Pancreas (tissue), 10 donors: ENCODE measurements at regions not wholly inside any gene's neighbourhood (a gene's known extent, or its start where the extent isn't known, plus 50 kb on each side); places are given as distances from the start of the nearest gene placed in this dataset.

Source experiments
- ATAC-seq, 4 donors: fragments of 200-7000 bp; cut with Tn5 transposase; one replicate each; pipeline versions ENCODE4 v1.8.0 to v1.9.1; 2020; ENCODE audit warnings: mild to moderate bottlenecking in 4 of 4, moderate library complexity in 4 of 4
- DNase-seq, 6 donors: peaks; one replicate each; pipeline ENCODE4 v3.0.0-alpha.2; 2020
- FAIRE-seq: peaks from 2 replicates; lab custom pipeline; 2012; peaks lifted over from hg19 to GRCh38; lab: Jason Lieb, UNC
- H3K27ac ChIP-seq, 4 donors: fragments of 200-600 bp; sonication (generic); 1 replicate in 3 of 4; 2 replicates in 1 of 4; pipeline versions ENCODE4 v1.5.0 to v1.8.0; 2020
- H3K27me3 ChIP-seq, 4 donors: fragments of 200-600 bp; one replicate each; pipeline ENCODE4 v1.8.0; 2021
- H3K36me3 ChIP-seq, 3 donors: fragments of 200-600 bp; sonication (generic) in 1 of 3; one replicate each; pipeline versions ENCODE4 v1.5.0 to v1.8.0; 2020 to 2021
- H3K4me1 ChIP-seq, 3 donors: fragments of 200-600 bp; one replicate each; pipeline ENCODE4 v1.8.0; 2021
- H3K4me3 ChIP-seq, 4 donors: fragments of 200-600 bp; sonication (generic) in 2 of 4; one replicate each; pipeline versions ENCODE4 v1.5.0 to v1.8.0; 2020 to 2021
- H3K9me3 ChIP-seq, 4 donors: fragments of 200-600 bp; one replicate each; pipeline ENCODE4 v1.8.0; 2021
- WGBS, 2 donors: extraction: QIAGEN DNeasy Blood & Tissue Kit; methylation state at CpG; one replicate each; pipeline ENCODE4 v1.1.7; 2013; 5-methylcytosine and 5-hydroxymethylcytosine counted together
- intact Hi-C, 3 donors: fragments of 100-400 bp; cut with DNase I; formaldehyde crosslinking; loops; one replicate each; pipeline versions ENCODE4 v1.11.1 to v1.14.2; 2022
- TF ChIP-seq, protein P1 (sequence below), 4 donors: fragments of 200-600 bp; sonication (generic) in 3 of 4; IDR thresholded peaks; one replicate each; pipeline versions ENCODE4 v1.5.0 to v1.8.0; 2021; ENCODE audit warnings: antibody characterized with exemption in 4 of 4
- donor health status: healthy with polysubstance abuse.
- donor health status: DM: no; HTN: no; CAD: no; lungs with moderate emphysema.
- donor health status: DM: no; HTN: no; CAD: no.
- donor health status: control.
- donor health status: control.
- donor health status: Bipolar disorder and iron deficiency.
- donor health status: DM: yes; HTN: yes; CAD: no.
- donor health status: DM: no; HTN: no; CAD: no.
- donor health status: DM: no; HTN: no; CAD: no.
- donor health status: DM: yes; HTN: yes; CAD: no.

GRCh38 chr9:108654566-108654965 is 201.2 kb downstream of the ACTL7B start:
- Histone ChIP-seq H3K9me3 (no peaks in the 10 kb centered on the region), H3K4me3 (no peak overlapping the region), H3K36me3 (no peaks in the 10 kb centered on the region), H3K4me1 (no peaks in the 10 kb centered on the region), H3K27me3 (no peaks in the 10 kb centered on the region), H3K27ac (no peak overlapping the region)
- intact Hi-C loops, result no loop called here
- ATAC-seq (no peak), DNase-seq (no peak), FAIRE-seq (no peak)
- TF ChIP-seq, protein P1, sequence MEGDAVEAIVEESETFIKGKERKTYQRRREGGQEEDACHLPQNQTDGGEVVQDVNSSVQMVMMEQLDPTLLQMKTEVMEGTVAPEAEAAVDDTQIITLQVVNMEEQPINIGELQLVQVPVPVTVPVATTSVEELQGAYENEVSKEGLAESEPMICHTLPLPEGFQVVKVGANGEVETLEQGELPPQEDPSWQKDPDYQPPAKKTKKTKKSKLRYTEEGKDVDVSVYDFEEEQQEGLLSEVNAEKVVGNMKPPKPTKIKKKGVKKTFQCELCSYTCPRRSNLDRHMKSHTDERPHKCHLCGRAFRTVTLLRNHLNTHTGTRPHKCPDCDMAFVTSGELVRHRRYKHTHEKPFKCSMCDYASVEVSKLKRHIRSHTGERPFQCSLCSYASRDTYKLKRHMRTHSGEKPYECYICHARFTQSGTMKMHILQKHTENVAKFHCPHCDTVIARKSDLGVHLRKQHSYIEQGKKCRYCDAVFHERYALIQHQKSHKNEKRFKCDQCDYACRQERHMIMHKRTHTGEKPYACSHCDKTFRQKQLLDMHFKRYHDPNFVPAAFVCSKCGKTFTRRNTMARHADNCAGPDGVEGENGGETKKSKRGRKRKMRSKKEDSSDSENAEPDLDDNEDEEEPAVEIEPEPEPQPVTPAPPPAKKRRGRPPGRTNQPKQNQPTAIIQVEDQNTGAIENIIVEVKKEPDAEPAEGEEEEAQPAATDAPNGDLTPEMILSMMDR (IDR thresholded peaks at IDR 0.05), result no peak
- WGBS, 2 donors, result 63 to 70% methylated on average over 2 of the region's 2 CpGs

DNA sequence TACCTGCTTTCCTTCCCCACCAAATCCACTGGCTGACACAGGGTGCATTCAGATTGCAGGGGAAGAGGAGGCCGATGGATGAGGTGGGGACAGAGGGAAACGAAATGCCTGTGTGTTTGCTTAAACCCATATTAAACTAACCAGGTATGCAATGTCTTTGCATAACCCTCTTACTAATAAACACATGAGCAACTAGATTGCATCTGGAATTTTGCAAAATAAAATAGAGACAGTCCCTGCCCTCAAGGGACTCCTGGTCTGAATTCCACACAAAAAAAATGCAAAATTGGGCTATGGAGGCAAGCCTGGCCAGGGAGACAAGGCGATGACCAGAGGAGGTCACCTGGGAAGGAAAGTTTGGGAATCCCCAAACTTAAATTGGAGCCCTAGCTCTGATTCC is 202.9 kb downstream of the ACTL7B start:
- Histone ChIP-seq H3K27me3 (no peaks in the 10 kb centered on the region), H3K9me3 (no peaks in the 10 kb centered on the region), H3K36me3 (no peaks in the 10 kb centered on the region), H3K4me1 (no peaks in the 10 kb centered on the region), H3K4me3 (no peak overlapping the region), H3K27ac (no peak overlapping the region)
- FAIRE-seq, result no peak
- 62 to 77% methylated on average over 3 of the region's 3 CpGs for WGBS, 2 donors
- TF ChIP-seq, protein P1 (IDR thresholded peaks at IDR 0.05), result no peak
- intact Hi-C loops, result no loop called here
- ATAC-seq, result no peak
- DNase-seq, result no peak

GRCh38 chr9:108650826-108651225 is 205.0 kb downstream of the ACTL7B start:
- no peak for ATAC-seq
- Histone ChIP-seq H3K27me3 (no peaks in the 10 kb centered on the region), H3K36me3 (no peaks in the 10 kb centered on the region), H3K4me1 (no peaks in the 10 kb centered on the region), H3K4me3 (no peak overlapping the region), H3K9me3 (no peaks in the 10 kb centered on the region), H3K27ac (no peak overlapping the region)
- DNase-seq, result no peak
- WGBS, 2 donors, result 19 to 54% methylated on average over 2 of the region's 2 CpGs
- TF ChIP-seq, protein P1 (IDR thresholded peaks at IDR 0.05), result no peak
- intact Hi-C loops, result no loop called here
- no peak for FAIRE-seq

DNA sequence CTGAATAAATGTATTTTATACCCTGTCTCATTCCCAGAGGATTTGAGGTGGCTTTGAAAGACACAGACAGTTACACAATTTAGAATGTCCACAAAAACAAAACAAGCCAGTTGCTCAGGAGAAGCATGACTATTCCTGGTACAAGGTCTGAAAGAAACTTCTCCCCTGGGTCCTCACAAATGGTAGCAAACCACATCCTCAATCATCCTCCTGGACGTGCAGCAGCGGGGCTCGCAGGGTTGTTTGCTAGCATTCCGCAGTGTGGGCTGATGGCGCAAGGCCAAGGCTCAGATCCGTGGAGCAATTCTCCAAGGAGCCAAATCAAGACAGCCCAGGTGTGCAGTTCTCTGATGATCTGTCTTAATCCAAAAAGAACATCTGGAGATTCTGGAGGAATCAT is 210.3 kb downstream of the ACTL7B start:
- no peak overlapping the region for H3K27ac ChIP-seq
- no peaks in the 10 kb centered on the region for H3K36me3 ChIP-seq
- H3K4me3 ChIP-seq, result no peak overlapping the region
- 41 to 43% methylated on average over 6 of the region's 6 CpGs for WGBS, 2 donors
- TF ChIP-seq, protein P1 (IDR thresholded peaks at IDR 0.05), result no peak
- no peaks in the 10 kb centered on the region for H3K4me1 ChIP-seq
- DNase-seq (no peak), FAIRE-seq (no peak), ATAC-seq (no peak)
- no peaks in the 10 kb centered on the region for H3K9me3 ChIP-seq
- intact Hi-C loops, result no loop called here
- H3K27me3 ChIP-seq, result no peaks in the 10 kb centered on the region

DNA sequence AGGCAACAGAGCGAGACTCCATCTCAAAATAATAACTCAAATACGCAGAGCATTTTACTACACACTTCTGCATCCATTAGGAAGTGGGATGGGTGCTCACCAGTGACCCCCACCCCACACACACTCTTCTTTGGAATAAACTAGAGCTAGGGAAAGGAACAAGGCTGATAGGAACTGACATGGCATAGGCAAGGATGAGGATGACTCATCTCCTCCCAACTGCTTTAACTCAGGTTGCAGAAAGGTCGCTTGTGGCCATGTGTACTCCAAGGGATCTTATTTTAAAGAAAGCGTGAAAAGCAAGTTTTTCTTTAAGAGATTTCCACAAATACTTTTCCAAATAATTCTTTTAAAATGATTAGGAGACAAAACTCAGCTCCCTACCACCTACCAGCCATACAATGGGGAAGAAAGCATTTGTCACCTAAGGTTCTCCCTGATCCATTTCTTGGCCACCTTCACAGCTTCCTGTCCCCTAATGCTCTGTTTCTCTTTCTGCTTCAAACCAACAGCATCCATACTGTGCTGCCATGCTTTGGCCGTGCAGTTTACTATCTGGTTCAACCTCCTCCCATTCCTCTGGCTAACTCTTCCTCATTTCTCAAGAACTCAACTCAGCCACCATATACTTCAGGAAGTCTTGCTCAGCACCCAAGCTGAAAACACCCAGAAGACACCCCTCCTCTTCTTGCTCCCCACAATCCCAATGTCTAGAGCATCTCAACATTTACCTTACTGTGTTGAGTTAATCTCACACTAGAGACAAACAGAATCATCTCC is 211.9 kb downstream of the ACTL7B start:
- no peaks in the 10 kb centered on the region for H3K27me3 ChIP-seq
- no peak for DNase-seq
- intact Hi-C loops, result no loop called here
- ATAC-seq, result no peak
- H3K4me1 ChIP-seq, result no peaks in the 10 kb centered on the region
- TF ChIP-seq, protein P1 (IDR thresholded peaks at IDR 0.05), result no peak
- 78 to 79% methylated on average over 5 of the region's 5 CpGs for WGBS, 2 donors
- H3K36me3 ChIP-seq, result no peaks in the 10 kb centered on the region
- no peaks in the 10 kb centered on the region for H3K9me3 ChIP-seq
- H3K27ac ChIP-seq, result no peak overlapping the region
- no peak overlapping the region for H3K4me3 ChIP-seq
- no peak for FAIRE-seq
